ENCODE measurements at regions not wholly inside any gene's neighbourhood (a gene's known extent, or its start where the extent isn't known, plus 50 kb on each side); places are given as distances from the start of the nearest gene placed in this dataset.

DNA sequence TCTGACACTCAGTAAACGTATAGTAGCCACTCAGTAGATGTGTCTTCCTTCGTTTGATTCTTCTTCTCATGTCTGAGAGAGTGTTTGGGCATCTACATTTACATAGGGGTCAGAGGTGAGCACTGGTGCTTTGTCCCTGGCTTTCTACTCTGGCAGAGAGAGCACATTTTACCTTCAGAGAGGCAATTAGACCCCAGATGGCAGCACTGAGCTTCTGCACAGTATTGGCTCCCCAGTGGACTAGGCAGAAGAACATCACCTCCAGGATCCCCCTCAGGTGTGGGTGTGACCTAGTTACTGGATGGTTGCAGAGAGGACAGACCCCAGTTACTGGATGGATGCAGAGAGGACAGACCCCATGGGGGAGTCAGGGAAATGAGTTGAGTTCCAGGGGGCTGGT is 327.2 kb downstream of the DHX35 start:
- TF ChIP-seq, protein P1, sequence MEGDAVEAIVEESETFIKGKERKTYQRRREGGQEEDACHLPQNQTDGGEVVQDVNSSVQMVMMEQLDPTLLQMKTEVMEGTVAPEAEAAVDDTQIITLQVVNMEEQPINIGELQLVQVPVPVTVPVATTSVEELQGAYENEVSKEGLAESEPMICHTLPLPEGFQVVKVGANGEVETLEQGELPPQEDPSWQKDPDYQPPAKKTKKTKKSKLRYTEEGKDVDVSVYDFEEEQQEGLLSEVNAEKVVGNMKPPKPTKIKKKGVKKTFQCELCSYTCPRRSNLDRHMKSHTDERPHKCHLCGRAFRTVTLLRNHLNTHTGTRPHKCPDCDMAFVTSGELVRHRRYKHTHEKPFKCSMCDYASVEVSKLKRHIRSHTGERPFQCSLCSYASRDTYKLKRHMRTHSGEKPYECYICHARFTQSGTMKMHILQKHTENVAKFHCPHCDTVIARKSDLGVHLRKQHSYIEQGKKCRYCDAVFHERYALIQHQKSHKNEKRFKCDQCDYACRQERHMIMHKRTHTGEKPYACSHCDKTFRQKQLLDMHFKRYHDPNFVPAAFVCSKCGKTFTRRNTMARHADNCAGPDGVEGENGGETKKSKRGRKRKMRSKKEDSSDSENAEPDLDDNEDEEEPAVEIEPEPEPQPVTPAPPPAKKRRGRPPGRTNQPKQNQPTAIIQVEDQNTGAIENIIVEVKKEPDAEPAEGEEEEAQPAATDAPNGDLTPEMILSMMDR (IDR thresholded peaks at IDR 0.05; ENCODE audit: insufficient read depth, missing control alignments) = no peak
- DNase-seq (ENCODE audit: insufficient read length, low spot score) (no peak), FAIRE-seq (no peak)

DNA sequence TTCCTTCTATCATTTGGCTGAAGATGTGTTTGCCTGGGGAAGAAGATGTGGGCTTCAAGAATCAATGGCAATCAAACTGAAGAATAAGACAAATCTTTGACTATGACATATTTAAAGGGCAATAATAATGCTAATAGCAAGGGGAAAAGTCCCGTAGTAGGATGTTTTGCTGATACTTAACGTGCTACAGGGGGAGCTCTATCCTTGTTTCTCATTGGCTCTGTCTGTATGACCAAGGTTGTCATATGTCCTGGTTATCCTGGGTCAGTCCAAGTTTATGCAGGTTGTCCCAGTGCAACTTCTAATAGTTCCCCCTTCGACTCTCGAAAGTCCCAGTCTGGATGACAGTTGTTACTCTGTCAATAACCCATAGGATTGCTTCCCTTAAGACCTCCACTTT is 321.3 kb downstream of the DHX35 start:
- no peak for FAIRE-seq
- TF ChIP-seq, protein P1 (IDR thresholded peaks at IDR 0.05; ENCODE audit: insufficient read depth, missing control alignments) = no peak
- DNase-seq (ENCODE audit: insufficient read length, low spot score) = no peak

DNA sequence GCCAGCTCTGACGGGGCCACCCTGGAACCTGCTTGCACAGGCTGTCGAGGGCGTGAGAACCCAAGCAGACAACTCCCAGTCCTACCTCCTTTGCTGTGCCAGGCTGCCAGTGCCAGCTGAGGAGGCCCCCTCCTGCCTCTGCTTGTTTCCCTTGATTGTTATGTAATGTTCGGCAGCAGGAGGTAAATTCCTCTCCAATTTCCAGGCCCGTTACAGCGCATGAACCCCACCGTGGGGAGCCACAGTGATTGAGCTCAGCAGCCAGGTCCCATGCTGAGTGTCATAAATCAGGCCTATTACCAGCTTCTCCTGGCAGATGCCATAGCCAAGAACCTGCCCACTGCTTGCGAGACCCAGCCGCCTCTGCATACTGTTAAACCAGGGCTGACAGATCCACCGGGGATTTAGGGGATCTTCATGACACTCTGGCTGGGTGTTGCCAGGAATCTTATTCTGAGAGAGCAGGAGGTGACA is 320.5 kb downstream of the DHX35 start:
- TF ChIP-seq, protein P1 (IDR thresholded peaks at IDR 0.05; ENCODE audit: insufficient read depth, missing control alignments) = no peak
- DNase-seq (ENCODE audit: insufficient read length, low spot score) (no peak), FAIRE-seq (no peak)

GRCh38 chr20:39280875-39281274 is 318.7 kb downstream of the DHX35 start:
- TF ChIP-seq, protein P1 (IDR thresholded peaks at IDR 0.05; ENCODE audit: insufficient read depth, missing control alignments) = no peak
- DNase-seq (ENCODE audit: insufficient read length, low spot score) = no peak
- no peak for FAIRE-seq

DNA sequence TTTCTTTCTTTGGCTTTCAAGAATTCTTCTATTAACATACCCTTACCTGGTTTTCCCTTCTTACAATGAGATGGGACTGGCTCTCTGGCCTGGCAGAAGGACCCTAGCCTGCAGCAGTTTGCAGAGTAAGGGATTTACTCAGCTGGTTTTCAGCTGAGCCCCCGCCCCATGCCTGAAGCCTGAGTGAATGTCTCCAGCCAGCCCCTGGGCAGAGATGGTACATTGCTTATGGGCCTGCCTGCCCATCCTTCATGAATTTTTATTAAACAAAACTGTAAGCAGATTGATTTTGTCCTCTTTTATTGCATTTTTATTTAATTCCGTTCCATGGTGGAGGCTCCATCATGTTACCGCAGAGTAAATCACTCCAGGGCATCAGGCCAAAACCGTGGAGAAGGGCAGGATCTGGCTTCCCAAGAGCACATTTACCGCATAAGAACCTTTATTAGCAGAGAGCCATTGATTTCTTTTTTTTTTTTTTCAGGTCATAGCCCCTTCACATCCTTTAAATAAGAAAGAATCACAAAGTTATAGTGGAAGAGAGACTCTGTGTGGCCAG is 316.2 kb downstream of the DHX35 start:
- TF ChIP-seq, protein P1 (IDR thresholded peaks at IDR 0.05; ENCODE audit: insufficient read depth, missing control alignments) = no peak
- FAIRE-seq (no peak), DNase-seq (ENCODE audit: insufficient read length, low spot score) (no peak)

DNA sequence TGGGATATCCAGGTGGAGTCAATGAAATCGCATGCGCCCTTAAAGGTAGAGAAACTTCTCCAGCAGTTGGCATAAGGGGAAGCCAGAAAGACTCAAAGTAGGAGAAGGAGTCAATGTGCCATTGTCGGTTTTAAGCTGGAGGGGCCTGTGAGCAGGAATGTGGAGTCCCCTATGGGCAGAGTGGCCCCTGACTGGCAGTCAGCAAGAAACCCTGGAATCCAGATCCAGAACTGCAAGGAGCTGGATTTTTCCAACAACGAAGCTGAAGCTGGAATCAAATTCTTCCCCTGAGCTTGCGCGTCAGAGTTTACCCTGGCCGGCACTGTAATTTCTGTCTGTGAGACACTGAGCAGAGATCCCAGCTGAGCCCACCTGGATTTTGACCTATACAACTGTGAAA is 315.0 kb downstream of the DHX35 start:
- TF ChIP-seq, protein P1 (IDR thresholded peaks at IDR 0.05; ENCODE audit: insufficient read depth, missing control alignments) = no peak
- FAIRE-seq (no peak), DNase-seq (ENCODE audit: insufficient read length, low spot score) (no peak)

- DNase-seq (ENCODE audit: insufficient read length, low spot score) (no peak), FAIRE-seq (no peak)
- TF ChIP-seq, protein P1 (IDR thresholded peaks at IDR 0.05; ENCODE audit: insufficient read depth, missing control alignments) = no peak
These were observed 308.9 kb downstream of the DHX35 start for GRCh38 chr20:39270837-39271604.

Measured in D721Med (cell line).